ENCODE measurements at regions not wholly inside any gene's neighbourhood (a gene's known extent, or its start where the extent isn't known, plus 50 kb on each side); places are given as distances from the start of the nearest gene placed in this dataset.

DNA sequence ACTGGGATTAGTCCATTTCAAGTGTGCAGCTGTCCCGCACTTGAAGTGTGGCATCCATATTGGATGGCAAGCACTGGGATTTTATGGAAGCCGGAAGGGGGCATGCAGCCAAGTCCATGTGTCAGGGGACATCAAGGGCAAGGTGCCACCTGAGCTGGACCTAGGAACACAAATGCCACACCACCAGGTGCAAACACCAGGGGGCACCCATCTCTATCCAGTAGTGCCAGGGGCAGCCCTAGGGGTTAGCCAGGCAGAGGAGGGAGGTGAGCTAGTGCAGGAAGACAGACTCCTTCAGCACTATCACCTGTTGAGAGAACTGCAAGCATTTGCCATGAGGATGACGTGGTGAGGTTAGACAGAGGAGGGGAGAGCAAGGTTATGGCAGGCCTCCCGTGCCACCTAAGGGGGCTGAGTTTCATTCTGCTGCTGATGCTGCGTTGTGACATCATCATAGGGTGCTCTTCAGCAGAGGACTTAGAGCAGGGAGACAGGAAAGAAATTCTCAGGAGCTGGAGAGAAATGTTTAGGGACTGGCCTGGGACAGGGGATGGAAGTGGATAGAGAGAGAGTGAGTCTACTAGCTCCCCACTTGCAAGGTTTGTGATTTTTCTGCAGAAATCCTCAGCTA lies 192.6 kb upstream of the SLC24A3 start:
- H3K27ac ChIP-seq (ENCODE audit: poor library complexity, severe bottlenecking): no peak overlapping the region
- DNase-seq (ENCODE audit: low spot score): no peak
- TF ChIP-seq, protein P1, sequence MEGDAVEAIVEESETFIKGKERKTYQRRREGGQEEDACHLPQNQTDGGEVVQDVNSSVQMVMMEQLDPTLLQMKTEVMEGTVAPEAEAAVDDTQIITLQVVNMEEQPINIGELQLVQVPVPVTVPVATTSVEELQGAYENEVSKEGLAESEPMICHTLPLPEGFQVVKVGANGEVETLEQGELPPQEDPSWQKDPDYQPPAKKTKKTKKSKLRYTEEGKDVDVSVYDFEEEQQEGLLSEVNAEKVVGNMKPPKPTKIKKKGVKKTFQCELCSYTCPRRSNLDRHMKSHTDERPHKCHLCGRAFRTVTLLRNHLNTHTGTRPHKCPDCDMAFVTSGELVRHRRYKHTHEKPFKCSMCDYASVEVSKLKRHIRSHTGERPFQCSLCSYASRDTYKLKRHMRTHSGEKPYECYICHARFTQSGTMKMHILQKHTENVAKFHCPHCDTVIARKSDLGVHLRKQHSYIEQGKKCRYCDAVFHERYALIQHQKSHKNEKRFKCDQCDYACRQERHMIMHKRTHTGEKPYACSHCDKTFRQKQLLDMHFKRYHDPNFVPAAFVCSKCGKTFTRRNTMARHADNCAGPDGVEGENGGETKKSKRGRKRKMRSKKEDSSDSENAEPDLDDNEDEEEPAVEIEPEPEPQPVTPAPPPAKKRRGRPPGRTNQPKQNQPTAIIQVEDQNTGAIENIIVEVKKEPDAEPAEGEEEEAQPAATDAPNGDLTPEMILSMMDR (IDR thresholded peaks at IDR 0.05; ENCODE audit: poor library complexity, severe bottlenecking): no peak
- ATAC-seq (ENCODE audit: low read depth): no peak
- no peaks in the 10 kb centered on the region for H3K36me3 ChIP-seq (ENCODE audit: low read depth)
- no peaks in the 10 kb centered on the region for H3K9me3 ChIP-seq (ENCODE audit: severe bottlenecking)
- H3K27me3 ChIP-seq (ENCODE audit: insufficient read depth, poor library complexity, severe bottlenecking): no peaks in the 10 kb centered on the region
- no peaks in the 10 kb centered on the region for H3K4me1 ChIP-seq (ENCODE audit: insufficient read depth, poor library complexity, severe bottlenecking)
- H3K4me3 ChIP-seq (ENCODE audit: severe bottlenecking): no peak overlapping the region

DNA sequence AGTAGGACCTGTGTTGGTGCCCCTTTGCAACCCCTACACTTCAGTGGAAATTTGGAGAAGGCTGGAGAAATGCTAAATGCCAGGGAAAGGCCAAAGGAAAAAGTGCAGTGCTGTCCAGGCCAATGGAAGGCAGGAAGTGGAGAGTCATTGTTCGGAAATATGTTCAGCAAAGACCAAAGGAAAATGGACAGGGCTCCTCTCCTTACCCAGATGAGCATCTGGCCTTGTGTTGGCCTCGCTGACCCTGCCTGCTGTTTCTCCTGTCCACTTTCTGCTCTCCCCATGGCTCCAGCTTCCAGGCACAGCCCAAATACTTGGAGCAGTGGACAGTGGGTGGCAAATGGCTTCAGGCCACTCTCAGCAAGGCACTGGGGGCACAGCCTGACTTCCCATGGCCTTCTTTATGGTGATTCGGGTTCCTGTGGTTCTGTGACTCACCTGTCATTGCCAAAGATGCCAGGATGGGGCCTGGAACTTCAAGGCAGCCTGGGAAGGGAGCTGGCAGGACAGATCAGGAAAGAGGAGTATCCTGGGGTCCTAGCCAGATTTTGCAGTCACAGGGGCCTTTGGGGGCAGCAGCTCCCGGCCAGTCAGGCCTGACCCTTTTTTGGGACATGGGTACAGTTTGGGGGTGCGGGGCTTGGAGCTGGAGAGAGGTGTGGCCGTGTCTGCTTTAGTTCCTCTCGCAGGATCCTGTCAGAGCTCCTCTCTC lies 190.9 kb upstream of the SLC24A3 start:
- TF ChIP-seq, protein P1 (IDR thresholded peaks at IDR 0.05; ENCODE audit: poor library complexity, severe bottlenecking): no peak
- H3K27ac ChIP-seq (ENCODE audit: poor library complexity, severe bottlenecking): no peak overlapping the region
- DNase-seq (ENCODE audit: low spot score) (no peak), ATAC-seq (ENCODE audit: low read depth) (no peak)
- H3K27me3 ChIP-seq (ENCODE audit: insufficient read depth, poor library complexity, severe bottlenecking): no peaks in the 10 kb centered on the region
- H3K36me3 ChIP-seq (ENCODE audit: low read depth): no peaks in the 10 kb centered on the region
- no peaks in the 10 kb centered on the region for H3K4me1 ChIP-seq (ENCODE audit: insufficient read depth, poor library complexity, severe bottlenecking)
- H3K9me3 ChIP-seq (ENCODE audit: severe bottlenecking): no peaks in the 10 kb centered on the region
- H3K4me3 ChIP-seq (ENCODE audit: severe bottlenecking): no peak overlapping the region

DNA sequence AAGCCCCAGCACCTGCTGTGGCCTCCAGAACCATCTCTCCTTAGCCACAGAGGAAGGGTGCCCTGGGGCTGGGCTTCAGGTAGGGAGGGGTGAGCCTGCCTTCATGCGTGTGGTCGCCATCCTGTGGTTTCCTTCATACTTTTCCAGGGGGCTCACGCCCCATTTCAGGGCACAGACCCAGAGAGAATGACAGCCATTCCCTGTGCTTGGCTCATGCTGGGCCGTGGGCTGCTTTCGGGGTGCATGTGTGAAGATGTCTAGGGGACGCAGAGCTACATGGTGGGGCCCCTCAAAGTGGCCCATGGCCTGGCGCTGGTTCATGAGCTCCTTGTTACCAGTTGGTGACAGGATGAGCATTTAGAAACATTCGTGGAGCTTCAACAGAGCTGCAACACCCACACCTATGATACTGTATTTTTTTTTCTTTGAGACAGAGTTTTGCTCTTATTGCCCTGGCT lies 190.3 kb upstream of the SLC24A3 start:
- TF ChIP-seq, protein P1 (IDR thresholded peaks at IDR 0.05; ENCODE audit: poor library complexity, severe bottlenecking): no peak
- no peaks in the 10 kb centered on the region for H3K27me3 ChIP-seq (ENCODE audit: insufficient read depth, poor library complexity, severe bottlenecking)
- H3K36me3 ChIP-seq (ENCODE audit: low read depth): no peaks in the 10 kb centered on the region
- DNase-seq (ENCODE audit: low spot score) (no peak), ATAC-seq (ENCODE audit: low read depth) (no peak)
- no peaks in the 10 kb centered on the region for H3K9me3 ChIP-seq (ENCODE audit: severe bottlenecking)
- no peaks in the 10 kb centered on the region for H3K4me1 ChIP-seq (ENCODE audit: insufficient read depth, poor library complexity, severe bottlenecking)
- no peak overlapping the region for H3K27ac ChIP-seq (ENCODE audit: poor library complexity, severe bottlenecking)
- H3K4me3 ChIP-seq (ENCODE audit: severe bottlenecking): no peak overlapping the region

DNA sequence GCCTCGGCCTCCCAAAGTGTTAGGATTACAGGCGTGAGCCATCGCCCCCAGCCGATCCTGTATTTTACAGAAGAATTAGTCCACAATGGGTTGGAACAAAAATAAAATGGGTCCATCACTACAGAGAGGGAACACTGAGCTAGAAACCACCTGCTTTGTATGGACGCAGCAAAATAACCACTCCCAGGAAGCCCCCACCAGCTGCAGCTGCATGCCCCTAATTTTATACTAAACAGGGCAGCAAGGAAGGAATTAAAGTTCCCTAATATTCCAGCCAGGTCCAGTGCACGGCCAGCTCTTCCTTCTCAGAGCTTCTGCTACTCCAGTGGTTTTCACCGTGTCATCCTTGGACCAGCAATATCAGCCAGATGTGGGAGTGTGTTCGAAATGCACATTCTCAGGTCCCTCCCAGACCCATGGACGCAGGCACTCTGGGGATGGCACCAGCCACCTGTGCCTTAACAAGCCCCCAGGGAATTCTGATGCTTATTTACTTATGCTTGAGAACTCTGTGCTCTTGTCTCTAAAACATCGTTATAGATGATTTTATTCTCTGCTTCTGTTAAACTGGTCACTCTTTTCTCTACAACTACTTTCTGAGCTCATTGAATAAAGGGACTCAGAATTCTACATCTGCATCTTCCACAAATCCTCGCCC lies 189.5 kb upstream of the SLC24A3 start:
- H3K27ac ChIP-seq (ENCODE audit: poor library complexity, severe bottlenecking): no peak overlapping the region
- no peaks in the 10 kb centered on the region for H3K4me1 ChIP-seq (ENCODE audit: insufficient read depth, poor library complexity, severe bottlenecking)
- H3K27me3 ChIP-seq (ENCODE audit: insufficient read depth, poor library complexity, severe bottlenecking): no peaks in the 10 kb centered on the region
- no peak for ATAC-seq (ENCODE audit: low read depth)
- no peaks in the 10 kb centered on the region for H3K36me3 ChIP-seq (ENCODE audit: low read depth)
- TF ChIP-seq, protein P1 (IDR thresholded peaks at IDR 0.05; ENCODE audit: poor library complexity, severe bottlenecking): no peak
- H3K9me3 ChIP-seq (ENCODE audit: severe bottlenecking): no peaks in the 10 kb centered on the region
- no peak overlapping the region for H3K4me3 ChIP-seq (ENCODE audit: severe bottlenecking)
- no peak for DNase-seq (ENCODE audit: low spot score)
